ENCODE measurements at regions not wholly inside any gene's neighbourhood (a gene's known extent, or its start where the extent isn't known, plus 50 kb on each side); places are given as distances from the start of the nearest gene placed in this dataset.

DNA sequence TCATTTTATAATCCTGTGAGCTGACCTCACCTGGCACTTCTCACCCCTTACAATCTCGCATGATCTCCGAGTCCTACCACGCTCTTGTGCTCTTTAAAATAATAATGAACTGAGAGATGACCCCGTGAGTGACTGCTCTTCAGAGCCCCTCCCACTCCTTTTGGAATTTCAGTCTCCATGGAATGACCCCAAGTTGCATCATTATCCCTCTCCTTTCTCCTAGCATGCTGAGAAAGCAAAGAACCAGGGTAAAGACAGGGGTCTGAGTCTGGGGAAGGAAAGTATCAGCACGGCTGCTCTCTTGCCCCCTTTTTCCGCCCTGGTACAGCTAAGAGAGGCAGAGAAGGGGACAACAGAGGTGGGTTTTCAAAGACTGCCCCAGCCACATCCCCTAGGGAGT, 178.3 kb upstream of the PLEKHA5 start:
- TF ChIP-seq, protein P1, sequence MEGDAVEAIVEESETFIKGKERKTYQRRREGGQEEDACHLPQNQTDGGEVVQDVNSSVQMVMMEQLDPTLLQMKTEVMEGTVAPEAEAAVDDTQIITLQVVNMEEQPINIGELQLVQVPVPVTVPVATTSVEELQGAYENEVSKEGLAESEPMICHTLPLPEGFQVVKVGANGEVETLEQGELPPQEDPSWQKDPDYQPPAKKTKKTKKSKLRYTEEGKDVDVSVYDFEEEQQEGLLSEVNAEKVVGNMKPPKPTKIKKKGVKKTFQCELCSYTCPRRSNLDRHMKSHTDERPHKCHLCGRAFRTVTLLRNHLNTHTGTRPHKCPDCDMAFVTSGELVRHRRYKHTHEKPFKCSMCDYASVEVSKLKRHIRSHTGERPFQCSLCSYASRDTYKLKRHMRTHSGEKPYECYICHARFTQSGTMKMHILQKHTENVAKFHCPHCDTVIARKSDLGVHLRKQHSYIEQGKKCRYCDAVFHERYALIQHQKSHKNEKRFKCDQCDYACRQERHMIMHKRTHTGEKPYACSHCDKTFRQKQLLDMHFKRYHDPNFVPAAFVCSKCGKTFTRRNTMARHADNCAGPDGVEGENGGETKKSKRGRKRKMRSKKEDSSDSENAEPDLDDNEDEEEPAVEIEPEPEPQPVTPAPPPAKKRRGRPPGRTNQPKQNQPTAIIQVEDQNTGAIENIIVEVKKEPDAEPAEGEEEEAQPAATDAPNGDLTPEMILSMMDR (conservative IDR thresholded peaks at IDR 0.05; ENCODE audit: low read depth, low read length), result no peak
- no peak for TF ChIP-seq EZH2 (IDR thresholded peaks at IDR 0.05; ENCODE audit: low read length, unreplicated experiment)

Measured in PC-3 (cell line).